Erythroblast (primary cell): ENCODE measurements at regions not wholly inside any gene's neighbourhood (a gene's known extent, or its start where the extent isn't known, plus 50 kb on each side); places are given as distances from the start of the nearest gene placed in this dataset.
"Not testable (repeated sequence)": the region's sequence is repeated elsewhere in the genome, so short reads cannot be mapped to it uniquely, and the experiment has no call there.

Source experiments
- DNase-seq, 2 experiments: peaks; one replicate each; lab custom pipeline; 2025; lab: John Stamatoyannopoulos, UW
- GATA1 ChIP-seq: IDR thresholded peaks from 2 replicates; pipeline ENCODE4 v1.6.1; 2011; ENCODE audit warnings: low read depth, mild to moderate bottlenecking, control low read depth, low read length, moderate library complexity
- POLR2A ChIP-seq: IDR thresholded peaks from 2 replicates; pipeline ENCODE4 v1.6.1; 2011; ENCODE audit warnings: mild to moderate bottlenecking, low read length

GRCh38 chr4:141290771-141291170, 70.1 kb downstream of the ZNF330 start:
- DNase-seq, result no peak

GRCh38 chr4:141294306-141294705, 73.6 kb downstream of the ZNF330 start:
- TF ChIP-seq POLR2A, result no peak
- TF ChIP-seq GATA1, result no peak
- DNase-seq, result no peak

More at GRCh38 chr4:141290771-141291170, 70.1 kb downstream of the ZNF330 start:
- TF ChIP-seq POLR2A (no peak), GATA1 (no peak)

- no peak for DNase-seq
Measured at GRCh38 chr4:141301216-141301615, 80.5 kb downstream of the ZNF330 start.

GRCh38 chr4:141302924-141303323, 82.2 kb downstream of the ZNF330 start:
- no peak for TF ChIP-seq POLR2A
- no peak for TF ChIP-seq GATA1
- no peak for DNase-seq

More at GRCh38 chr4:141301216-141301615, 80.5 kb downstream of the ZNF330 start:
- no peak for TF ChIP-seq POLR2A
- no peak for TF ChIP-seq GATA1

- TF ChIP-seq GATA1, result no peak
- TF ChIP-seq POLR2A, result no peak
- no peak for DNase-seq
Measured at GRCh38 chr4:141304346-141304745, 83.7 kb downstream of the ZNF330 start.

GRCh38 chr4:141306331-141306730, 85.6 kb downstream of the ZNF330 start:
- TF ChIP-seq POLR2A (no peak), GATA1 (no peak)

GRCh38 chr4:141307241-141307689, 86.6 kb downstream of the ZNF330 start:
- TF ChIP-seq GATA1 (no peak), POLR2A (no peak)

More at GRCh38 chr4:141306331-141306730, 85.6 kb downstream of the ZNF330 start:
- no peak for DNase-seq

GRCh38 chr4:141309874-141310273, 89.2 kb downstream of the ZNF330 start:
- TF ChIP-seq GATA1 (no peak), POLR2A (no peak)
- no peak for DNase-seq

More at GRCh38 chr4:141307241-141307689, 86.6 kb downstream of the ZNF330 start:
- peak; percentile 28 to 54 for DNase-seq

GRCh38 chr4:141311246-141312204, 90.8 kb downstream of the ZNF330 start:
- TF ChIP-seq POLR2A (no peak), GATA1 (no peak)
- DNase-seq, result no peak

GRCh38 chr4:141314627-141315026, 93.9 kb downstream of the ZNF330 start:
- TF ChIP-seq POLR2A, result no peak
- no peak for TF ChIP-seq GATA1
- DNase-seq, result no peak

- TF ChIP-seq GATA1 (no peak), POLR2A (no peak)
- DNase-seq, result no peak
Measured at GRCh38 chr4:141328560-141329173, 108.0 kb downstream of the ZNF330 start.

GRCh38 chr4:141329174-141329569, 108.5 kb downstream of the ZNF330 start:
- no peak for TF ChIP-seq GATA1
- no peak for TF ChIP-seq POLR2A
- no peak for DNase-seq

- DNase-seq, result no peak
- no peak for TF ChIP-seq POLR2A
- no peak for TF ChIP-seq GATA1
Measured at GRCh38 chr4:141330616-141331015, 109.9 kb downstream of the ZNF330 start.

GRCh38 chr4:141331534-141332358, 111.1 kb downstream of the ZNF330 start:
- TF ChIP-seq GATA1 (no peak), POLR2A (no peak)
- no peak for DNase-seq

- DNase-seq, result not testable (repeated sequence)
Measured at GRCh38 chr4:141332359-141333181, 111.9 kb downstream of the ZNF330 start.

GRCh38 chr4:141333456-141334230, 112.9 kb downstream of the ZNF330 start:
- not testable (repeated sequence) for DNase-seq
